HG03135 (cell line): ENCODE measurements at regions not wholly inside any gene's neighbourhood (a gene's known extent, or its start where the extent isn't known, plus 50 kb on each side); places are given as distances from the start of the nearest gene placed in this dataset.
"Not testable (repeated sequence)": the region's sequence is repeated elsewhere in the genome, so short reads cannot be mapped to it uniquely, and the experiment has no call there.

Source experiments
- ATAC-seq: cut with Tn5 transposase; IDR thresholded peaks from one replicate; pipeline ENCODE4 v1.9.1; 2021; ENCODE audit warnings: mild to moderate bottlenecking, moderate library complexity; ENCODE audit not compliant: unreplicated experiment

GRCh38 chr16:64265756-64266155, 856.1 kb downstream of the CDH11 start:
- ATAC-seq, result no peak

- not testable (repeated sequence) for ATAC-seq
Observed at GRCh38 chr16:64260631-64261401, 861.0 kb downstream of the CDH11 start.

- ATAC-seq, result no peak
Observed at GRCh38 chr16:64254443-64255367, 867.2 kb downstream of the CDH11 start.

- ATAC-seq, result no peak
Observed at GRCh38 chr16:64253525-64253924, 868.3 kb downstream of the CDH11 start.

- ATAC-seq, result no peak
Observed at GRCh38 chr16:64253096-64253495, 868.8 kb downstream of the CDH11 start.

GRCh38 chr16:64251742-64252141, 870.1 kb downstream of the CDH11 start:
- ATAC-seq, result no peak

- no peak for ATAC-seq
Observed at GRCh38 chr16:64250866-64251265, 871.0 kb downstream of the CDH11 start.

- ATAC-seq, result no peak
Observed at GRCh38 chr16:64242492-64242891, 879.4 kb downstream of the CDH11 start.

- no peak for ATAC-seq
Observed at GRCh38 chr16:64240586-64240985, 881.3 kb downstream of the CDH11 start.

GRCh38 chr16:64238571-64238970, 883.3 kb downstream of the CDH11 start:
- no peak for ATAC-seq

- no peak for ATAC-seq
Observed at GRCh38 chr16:64236316-64236715, 885.5 kb downstream of the CDH11 start.

- ATAC-seq, result no peak
Observed at GRCh38 chr16:64234200-64234599, 887.7 kb downstream of the CDH11 start.

- ATAC-seq, result no peak
Observed at GRCh38 chr16:64225696-64226095, 896.2 kb downstream of the CDH11 start.

GRCh38 chr16:64225036-64225435, 896.8 kb downstream of the CDH11 start:
- no peak for ATAC-seq

- no peak for ATAC-seq
Observed at GRCh38 chr16:64217789-64218535, 903.9 kb downstream of the CDH11 start.

GRCh38 chr16:64215730-64216129, 906.1 kb downstream of the CDH11 start:
- no peak for ATAC-seq

- no peak for ATAC-seq
Observed at GRCh38 chr16:64211331-64211730, 910.5 kb downstream of the CDH11 start.

GRCh38 chr16:64206862-64207261, 915.0 kb downstream of the CDH11 start:
- no peak for ATAC-seq

- ATAC-seq, result no peak
Observed at GRCh38 chr16:64203126-64203525, 918.7 kb downstream of the CDH11 start.

GRCh38 chr16:64202571-64202970, 919.3 kb downstream of the CDH11 start:
- no peak for ATAC-seq

- ATAC-seq, result no peak
Observed at GRCh38 chr16:64196444-64196843, 925.4 kb downstream of the CDH11 start.
